ENCODE measurements at regions not wholly inside any gene's neighbourhood (a gene's known extent, or its start where the extent isn't known, plus 50 kb on each side); places are given as distances from the start of the nearest gene placed in this dataset.

DNA sequence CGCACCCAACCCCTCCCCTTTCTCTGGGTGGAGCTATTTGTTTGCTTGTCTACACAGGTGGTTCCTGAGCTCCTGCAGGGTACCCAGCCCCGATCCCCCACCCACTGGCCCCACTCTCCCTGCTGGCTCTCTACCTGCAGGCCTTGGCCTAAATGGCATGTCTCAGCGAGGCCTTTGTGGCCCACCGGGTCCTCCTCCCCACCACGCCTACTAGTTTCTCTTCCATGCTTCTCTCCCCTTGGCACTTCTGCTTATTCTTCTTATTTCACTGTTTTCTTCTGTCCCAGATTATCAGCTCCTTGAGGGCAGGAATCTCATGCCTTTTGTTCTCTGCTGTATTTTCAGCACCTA, 57.4 kb upstream of the ZNF536 start:
- Histone ChIP-seq H3K27me3 (peaks cover 0 to 5% of the 10 kb centered on the region in 2 donors), H3K4me1 (no peaks in the 10 kb centered on the region), H3K27ac (no peak overlapping the region), H3K4me3 (no peak overlapping the region), H3K9me3 (peaks cover 0 to 8% of the 10 kb centered on the region in 2 donors), H3K36me3 (no peaks in the 10 kb centered on the region)
- DNase-seq, result no peak
- no peak for ATAC-seq
- TF ChIP-seq CTCF (IDR thresholded peaks at IDR 0.05), result no peak
- intact Hi-C loops (cut with DNase I), result no loop called here

GRCh38 chr19:30315159-30315558, 57.0 kb upstream of the ZNF536 start:
- no peak overlapping the region for H3K27ac ChIP-seq
- ATAC-seq, result no peak
- no peak overlapping the region for H3K4me3 ChIP-seq
- peaks cover 0 to 8% of the 10 kb centered on the region in 2 donors for H3K9me3 ChIP-seq
- no peaks in the 10 kb centered on the region for H3K36me3 ChIP-seq
- peaks cover 0 to 5% of the 10 kb centered on the region in 2 donors for H3K27me3 ChIP-seq
- intact Hi-C loops (cut with DNase I), result no loop called here
- H3K4me1 ChIP-seq, result no peaks in the 10 kb centered on the region
- no peak for TF ChIP-seq CTCF (IDR thresholded peaks at IDR 0.05)
- DNase-seq, result no peak

DNA sequence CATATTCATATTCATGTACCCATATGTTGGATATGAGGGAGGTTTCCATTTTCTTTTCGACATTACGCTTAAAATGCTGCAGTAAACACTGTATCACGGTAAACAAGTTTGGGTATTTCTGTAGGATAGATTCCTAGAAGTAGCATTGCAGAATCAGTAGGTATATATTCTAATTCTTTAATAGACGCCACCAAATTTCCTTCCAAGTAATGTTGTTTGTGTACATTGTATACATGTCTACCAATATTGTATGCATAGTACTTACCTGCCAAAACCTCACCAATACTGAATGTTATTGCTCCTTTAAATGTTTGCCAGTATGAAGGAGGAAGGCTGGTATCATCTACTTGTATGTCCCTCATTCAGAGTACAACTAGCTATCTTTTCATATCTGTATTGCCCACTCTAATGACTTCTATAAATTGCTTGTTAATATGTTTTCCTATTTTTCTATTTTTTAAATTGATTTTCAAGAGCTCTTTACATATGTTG, 56.1 kb upstream of the ZNF536 start:
- no peaks in the 10 kb centered on the region for H3K36me3 ChIP-seq
- no peak overlapping the region for H3K4me3 ChIP-seq
- no peak for TF ChIP-seq CTCF (IDR thresholded peaks at IDR 0.05)
- no peak for DNase-seq
- H3K27ac ChIP-seq, result no peak overlapping the region
- no peaks in the 10 kb centered on the region for H3K4me1 ChIP-seq
- peaks cover 0 to 8% of the 10 kb centered on the region in 2 donors for H3K9me3 ChIP-seq
- no peak for ATAC-seq
- intact Hi-C loops (cut with DNase I), result no loop called here
- peaks cover 0 to under 1% of the 10 kb centered on the region in 2 donors for H3K27me3 ChIP-seq

GRCh38 chr19:30316560-30317106, 55.6 kb upstream of the ZNF536 start:
- TF ChIP-seq CTCF (IDR thresholded peaks at IDR 0.05), result no peak
- Histone ChIP-seq H3K4me3 (no peak overlapping the region), H3K27me3 (no peaks in the 10 kb centered on the region), H3K27ac (no peak overlapping the region), H3K9me3 (peaks cover 0 to 8% of the 10 kb centered on the region in 2 donors), H3K36me3 (no peaks in the 10 kb centered on the region), H3K4me1 (no peaks in the 10 kb centered on the region)
- DNase-seq, result no peak
- intact Hi-C loops (cut with DNase I), result no loop called here
- no peak for ATAC-seq

DNA sequence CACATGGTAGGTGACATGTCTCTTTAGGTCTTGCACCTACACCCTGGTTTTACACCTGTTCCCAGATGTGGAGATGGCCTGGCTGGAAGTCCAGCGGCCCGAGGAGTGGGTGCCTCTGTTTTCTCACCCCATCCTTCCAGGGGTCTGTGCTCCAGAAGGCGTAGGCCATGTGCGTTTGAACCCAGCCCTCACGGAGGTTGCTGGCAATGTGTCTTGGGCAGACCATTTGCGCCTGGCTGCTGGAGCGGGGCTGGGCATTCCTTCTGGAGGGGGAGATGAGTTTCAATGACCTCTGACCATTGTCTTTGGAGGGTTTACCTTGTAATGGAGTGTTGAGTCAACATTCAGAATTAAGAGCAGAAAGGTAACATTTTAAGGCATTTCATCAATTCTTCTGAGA, 54.8 kb upstream of the ZNF536 start:
- H3K27me3 ChIP-seq, result no peaks in the 10 kb centered on the region
- no peak for ATAC-seq
- H3K9me3 ChIP-seq, result peaks cover 0 to 8% of the 10 kb centered on the region in 2 donors
- intact Hi-C loops (cut with DNase I), result no loop called here
- H3K4me3 ChIP-seq, result no peak overlapping the region
- no peaks in the 10 kb centered on the region for H3K36me3 ChIP-seq
- DNase-seq, result no peak
- no peaks in the 10 kb centered on the region for H3K4me1 ChIP-seq
- H3K27ac ChIP-seq, result no peak overlapping the region
- no peak for TF ChIP-seq CTCF (IDR thresholded peaks at IDR 0.05)
